ENCODE measurements at regions not wholly inside any gene's neighbourhood (a gene's known extent, or its start where the extent isn't known, plus 50 kb on each side); places are given as distances from the start of the nearest gene placed in this dataset.

DNA sequence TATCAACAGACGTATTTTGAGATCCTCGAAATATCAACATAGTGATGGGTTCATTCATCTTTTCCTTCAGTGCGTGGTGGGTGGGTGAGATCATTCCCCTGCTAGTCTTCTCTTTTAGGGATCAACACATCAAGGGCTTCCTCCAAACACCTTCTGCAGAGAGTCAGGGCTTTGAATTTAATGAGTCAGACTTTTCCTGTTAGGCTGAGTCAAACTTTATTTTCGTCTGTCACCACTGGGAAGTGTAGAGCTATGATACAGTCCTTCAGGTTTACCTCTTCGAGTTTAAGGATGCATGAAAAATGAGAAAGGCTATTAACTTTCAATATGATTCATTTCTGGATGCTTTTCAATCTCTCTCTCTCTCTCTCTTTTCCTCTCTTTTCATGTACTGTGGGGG, 189.1 kb downstream of the BMP2 start:
- Histone ChIP-seq H3K9me3 (ENCODE audit: control insufficient read depth in 1 of 2, low read length in 2 of 2) (peaks cover 0 to 4% of the 10 kb centered on the region in 2 donors), H3K27me3 (ENCODE audit: low read depth, low read length) (no peaks in the 10 kb centered on the region), H3K4me3 (ENCODE audit: low read depth in 1 of 2, low read length in 2 of 2) (no peak overlapping the region), H3K4me1 (ENCODE audit: control insufficient read depth in 1 of 2, insufficient read depth in 2 of 2, low read length in 2 of 2) (no peaks in the 10 kb centered on the region), H3K36me3 (ENCODE audit: control insufficient read depth in 1 of 2, insufficient read depth in 2 of 2, low read length in 2 of 2) (no peaks in the 10 kb centered on the region), H3K27ac (ENCODE audit: low read length) (no peak overlapping the region)

DNA sequence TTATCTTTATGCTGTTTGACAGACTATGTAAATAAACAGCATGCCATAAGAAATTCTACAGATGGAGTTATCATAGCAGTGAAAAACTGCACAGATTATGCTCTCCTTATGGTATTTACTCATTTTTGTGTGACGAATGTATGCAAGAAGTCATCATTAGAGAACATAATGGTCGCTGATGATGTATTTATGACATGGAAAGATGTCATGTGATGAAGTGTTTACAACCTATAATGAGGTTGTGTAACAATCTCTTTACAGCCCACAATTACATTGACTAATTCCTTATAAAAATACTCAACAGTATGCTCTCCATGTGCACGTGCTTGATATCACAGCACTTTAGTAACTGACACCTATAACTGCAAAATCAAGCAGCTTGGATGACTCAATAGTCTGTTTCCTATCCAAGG, 192.4 kb downstream of the BMP2 start:
- H3K4me3 ChIP-seq (ENCODE audit: low read depth in 1 of 2, low read length in 2 of 2) = no peak overlapping the region
- no peaks in the 10 kb centered on the region for H3K27me3 ChIP-seq (ENCODE audit: low read depth, low read length)
- H3K36me3 ChIP-seq (ENCODE audit: control insufficient read depth in 1 of 2, insufficient read depth in 2 of 2, low read length in 2 of 2) = no peaks in the 10 kb centered on the region
- H3K4me1 ChIP-seq (ENCODE audit: control insufficient read depth in 1 of 2, insufficient read depth in 2 of 2, low read length in 2 of 2) = no peaks in the 10 kb centered on the region
- H3K27ac ChIP-seq (ENCODE audit: low read length) = no peak overlapping the region
- no peaks in the 10 kb centered on the region for H3K9me3 ChIP-seq (ENCODE audit: control insufficient read depth in 1 of 2, low read length in 2 of 2)

DNA sequence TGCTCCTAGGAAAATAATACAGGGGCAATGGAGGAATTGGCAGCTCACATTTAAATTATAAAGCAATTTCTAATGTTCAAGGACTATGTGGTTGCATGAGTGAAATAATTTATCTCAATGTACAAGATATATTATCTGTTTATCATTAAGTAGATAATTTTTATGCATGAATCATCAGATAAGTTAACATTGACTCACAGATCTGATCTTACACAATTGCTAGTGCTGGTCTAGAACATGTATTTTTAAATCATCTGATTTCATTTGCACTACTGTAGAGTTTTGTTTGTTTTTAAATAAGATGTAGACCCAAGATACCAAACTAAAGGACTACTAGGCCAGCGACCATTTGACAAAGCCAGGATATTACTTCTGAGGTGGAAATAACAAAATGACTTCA, 199.2 kb downstream of the BMP2 start:
- Histone ChIP-seq H3K27ac (ENCODE audit: low read length) (no peak overlapping the region), H3K27me3 (ENCODE audit: low read depth, low read length) (no peaks in the 10 kb centered on the region), H3K36me3 (ENCODE audit: control insufficient read depth in 1 of 2, insufficient read depth in 2 of 2, low read length in 2 of 2) (no peaks in the 10 kb centered on the region), H3K4me3 (ENCODE audit: low read depth in 1 of 2, low read length in 2 of 2) (no peak overlapping the region), H3K9me3 (ENCODE audit: control insufficient read depth in 1 of 2, low read length in 2 of 2) (no peaks in the 10 kb centered on the region), H3K4me1 (ENCODE audit: control insufficient read depth in 1 of 2, insufficient read depth in 2 of 2, low read length in 2 of 2) (no peaks in the 10 kb centered on the region)

DNA sequence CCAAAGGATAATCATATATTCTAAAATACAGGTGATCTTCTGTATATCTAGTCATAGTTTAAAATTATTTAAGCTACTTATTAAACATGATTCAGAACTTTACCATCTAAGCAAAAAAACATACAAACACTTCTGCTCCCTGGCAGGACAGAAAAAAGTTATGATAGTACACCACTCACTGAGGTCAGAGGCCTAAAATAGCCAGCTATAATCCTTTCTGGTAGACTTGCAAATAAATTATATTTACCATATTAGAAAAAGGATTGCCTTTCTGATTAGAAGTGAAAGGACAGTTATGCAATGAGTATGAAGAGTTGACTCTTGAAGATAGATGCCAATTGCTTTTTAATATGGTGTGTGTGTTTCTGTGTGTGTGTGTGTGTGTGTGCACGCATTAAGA, 207.4 kb downstream of the BMP2 start:
- Histone ChIP-seq H3K4me1 (ENCODE audit: control insufficient read depth in 1 of 2, insufficient read depth in 2 of 2, low read length in 2 of 2) (peaks cover 0 to 10% of the 10 kb centered on the region in 2 donors), H3K27me3 (ENCODE audit: low read depth, low read length) (no peaks in the 10 kb centered on the region), H3K36me3 (ENCODE audit: control insufficient read depth in 1 of 2, insufficient read depth in 2 of 2, low read length in 2 of 2) (no peaks in the 10 kb centered on the region), H3K4me3 (ENCODE audit: low read depth in 1 of 2, low read length in 2 of 2) (no peak overlapping the region), H3K9me3 (ENCODE audit: control insufficient read depth in 1 of 2, low read length in 2 of 2) (no peaks in the 10 kb centered on the region), H3K27ac (ENCODE audit: low read length) (no peak overlapping the region)

DNA sequence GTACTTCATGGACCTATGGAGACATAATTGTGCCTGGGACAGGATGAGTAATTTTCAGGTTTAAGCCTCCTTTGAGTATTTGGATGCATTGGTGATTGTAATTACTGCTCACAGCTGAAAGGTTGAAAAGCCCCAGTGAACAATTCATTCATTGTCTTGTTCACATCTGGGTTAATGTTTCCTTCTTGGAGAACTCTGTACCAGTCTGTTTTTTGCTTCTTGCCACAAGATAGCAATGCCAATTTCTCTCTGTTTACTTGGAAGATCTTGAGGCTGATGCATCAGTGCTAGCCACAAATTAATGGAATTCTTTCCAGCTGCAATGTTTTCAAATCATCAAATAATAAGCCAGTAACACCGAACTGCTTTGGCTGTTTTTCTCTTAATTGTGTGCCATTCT, 207.8 kb downstream of the BMP2 start:
- Histone ChIP-seq H3K9me3 (ENCODE audit: control insufficient read depth in 1 of 2, low read length in 2 of 2) (no peaks in the 10 kb centered on the region), H3K27me3 (ENCODE audit: low read depth, low read length) (no peaks in the 10 kb centered on the region), H3K36me3 (ENCODE audit: control insufficient read depth in 1 of 2, insufficient read depth in 2 of 2, low read length in 2 of 2) (no peaks in the 10 kb centered on the region), H3K4me3 (ENCODE audit: low read depth in 1 of 2, low read length in 2 of 2) (no peak overlapping the region), H3K4me1 (ENCODE audit: control insufficient read depth in 1 of 2, insufficient read depth in 2 of 2, low read length in 2 of 2) (peaks cover 0 to 10% of the 10 kb centered on the region in 2 donors), H3K27ac (ENCODE audit: low read length) (no peak overlapping the region)

DNA sequence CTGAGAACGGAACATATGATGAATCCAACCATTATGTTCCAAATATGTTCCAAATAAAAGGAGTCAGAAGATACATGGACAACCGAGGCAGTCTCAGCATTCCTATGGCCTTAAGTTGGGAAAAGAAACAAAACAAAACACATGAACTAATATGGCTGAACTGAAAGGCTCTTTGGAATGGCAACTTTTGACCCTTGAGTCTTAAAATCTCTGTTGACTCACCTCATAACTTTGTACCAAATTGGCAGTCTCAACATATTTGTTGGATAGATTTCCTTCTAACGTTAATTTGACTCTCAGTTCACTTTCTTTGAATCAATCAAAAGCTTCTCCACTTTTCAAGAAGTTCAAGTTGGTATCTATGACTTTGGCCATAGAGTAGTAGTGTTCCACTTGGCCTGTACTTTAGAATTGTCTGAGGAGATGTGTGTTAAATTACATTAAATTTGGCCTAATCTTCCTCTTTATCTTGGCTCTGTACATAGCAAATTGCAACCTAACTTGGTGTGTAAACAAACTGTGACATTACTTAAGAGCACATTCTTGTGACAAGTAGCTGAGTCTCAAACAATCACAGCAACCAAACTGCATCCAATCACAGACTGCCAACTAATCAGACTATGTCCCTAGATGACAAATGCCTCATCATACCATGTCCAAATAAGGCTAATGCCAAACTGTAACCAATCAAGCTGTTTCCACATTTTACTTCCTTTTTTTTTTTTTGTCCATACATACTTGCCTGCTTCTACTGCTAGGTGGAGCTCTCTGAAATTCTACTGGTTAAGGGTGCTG, 208.8 kb downstream of the BMP2 start:
- H3K4me1 ChIP-seq (ENCODE audit: control insufficient read depth in 1 of 2, insufficient read depth in 2 of 2, low read length in 2 of 2) = peaks cover 0 to 10% of the 10 kb centered on the region in 2 donors
- no peaks in the 10 kb centered on the region for H3K36me3 ChIP-seq (ENCODE audit: control insufficient read depth in 1 of 2, insufficient read depth in 2 of 2, low read length in 2 of 2)
- H3K4me3 ChIP-seq (ENCODE audit: low read depth in 1 of 2, low read length in 2 of 2) = no peak overlapping the region
- H3K27me3 ChIP-seq (ENCODE audit: low read depth, low read length) = no peaks in the 10 kb centered on the region
- no peak overlapping the region for H3K27ac ChIP-seq (ENCODE audit: low read length)
- no peaks in the 10 kb centered on the region for H3K9me3 ChIP-seq (ENCODE audit: control insufficient read depth in 1 of 2, low read length in 2 of 2)

DNA sequence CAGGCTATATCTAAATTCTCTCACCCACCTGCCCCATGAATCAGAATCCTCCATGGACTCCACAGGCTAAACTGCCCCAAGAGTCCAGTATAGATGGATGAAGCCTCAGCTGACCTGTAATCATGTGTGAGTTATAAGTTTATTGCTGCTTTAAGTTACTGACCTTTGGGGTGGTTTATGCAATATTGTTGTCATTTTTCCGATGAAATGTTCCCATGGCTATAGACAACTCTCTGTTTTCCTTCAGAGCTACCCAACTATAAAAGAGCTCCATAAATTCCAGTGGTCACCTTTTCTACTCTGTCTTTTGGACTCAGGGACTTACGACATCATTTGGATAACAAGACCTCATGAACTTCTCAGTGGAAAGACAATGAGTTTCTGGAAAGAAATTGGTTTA, 212.1 kb downstream of the BMP2 start:
- Histone ChIP-seq H3K27ac (ENCODE audit: low read length) (no peak overlapping the region), H3K9me3 (ENCODE audit: control insufficient read depth in 1 of 2, low read length in 2 of 2) (no peaks in the 10 kb centered on the region), H3K4me1 (ENCODE audit: control insufficient read depth in 1 of 2, insufficient read depth in 2 of 2, low read length in 2 of 2) (peaks cover 0 to 10% of the 10 kb centered on the region in 2 donors), H3K27me3 (ENCODE audit: low read depth, low read length) (no peaks in the 10 kb centered on the region), H3K4me3 (ENCODE audit: low read depth in 1 of 2, low read length in 2 of 2) (no peak overlapping the region), H3K36me3 (ENCODE audit: control insufficient read depth in 1 of 2, insufficient read depth in 2 of 2, low read length in 2 of 2) (no peaks in the 10 kb centered on the region)

DNA sequence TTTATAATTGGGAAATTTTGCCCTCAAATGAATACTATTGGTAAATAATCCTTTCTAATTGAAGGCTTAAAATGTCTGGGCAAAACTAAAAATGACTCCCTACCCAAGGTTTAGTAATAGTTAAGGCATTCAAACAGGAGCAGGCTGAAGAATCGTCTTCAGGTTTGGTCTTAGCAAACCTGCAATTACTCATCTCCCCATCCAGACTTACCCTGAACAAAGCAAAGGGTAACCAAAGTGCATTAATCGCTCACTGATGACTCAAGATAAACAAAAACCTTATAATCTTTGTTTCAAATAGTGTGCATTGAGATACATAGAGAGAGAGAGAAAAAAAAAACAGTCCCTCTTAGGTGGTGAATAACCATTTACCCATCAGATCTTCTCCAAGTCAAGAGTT, 225.5 kb downstream of the BMP2 start:
- no peak overlapping the region for H3K4me3 ChIP-seq (ENCODE audit: low read depth in 1 of 2, low read length in 2 of 2)
- H3K36me3 ChIP-seq (ENCODE audit: control insufficient read depth in 1 of 2, insufficient read depth in 2 of 2, low read length in 2 of 2) = no peaks in the 10 kb centered on the region
- H3K27me3 ChIP-seq (ENCODE audit: low read depth, low read length) = no peaks in the 10 kb centered on the region
- peaks cover 0 to 4% of the 10 kb centered on the region in 2 donors for H3K4me1 ChIP-seq (ENCODE audit: control insufficient read depth in 1 of 2, insufficient read depth in 2 of 2, low read length in 2 of 2)
- no peaks in the 10 kb centered on the region for H3K9me3 ChIP-seq (ENCODE audit: control insufficient read depth in 1 of 2, low read length in 2 of 2)
- H3K27ac ChIP-seq (ENCODE audit: low read length) = no peak overlapping the region

DNA sequence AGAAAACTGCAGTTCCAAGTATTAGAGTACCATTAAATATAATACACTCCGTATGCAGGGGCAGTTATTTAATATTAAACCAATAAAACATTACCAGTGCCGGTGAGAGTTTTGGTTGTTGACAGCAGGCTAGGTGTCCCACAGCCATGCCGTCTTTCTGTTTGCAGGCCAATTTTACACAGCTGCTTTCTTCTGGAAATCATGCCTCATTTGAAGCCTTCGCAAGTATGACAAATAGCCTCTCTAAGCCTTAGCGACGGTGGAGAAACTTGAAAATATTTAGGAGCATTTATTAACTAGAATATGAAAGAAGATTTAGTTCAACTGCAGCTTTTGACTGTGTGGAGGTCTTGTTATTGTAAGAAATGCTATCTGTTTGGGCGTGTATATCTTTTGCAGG, 226.0 kb downstream of the BMP2 start:
- Histone ChIP-seq H3K36me3 (ENCODE audit: control insufficient read depth in 1 of 2, insufficient read depth in 2 of 2, low read length in 2 of 2) (no peaks in the 10 kb centered on the region), H3K4me3 (ENCODE audit: low read depth in 1 of 2, low read length in 2 of 2) (no peak overlapping the region), H3K4me1 (ENCODE audit: control insufficient read depth in 1 of 2, insufficient read depth in 2 of 2, low read length in 2 of 2) (peaks cover 0 to 4% of the 10 kb centered on the region in 2 donors), H3K27me3 (ENCODE audit: low read depth, low read length) (no peaks in the 10 kb centered on the region), H3K9me3 (ENCODE audit: control insufficient read depth in 1 of 2, low read length in 2 of 2) (no peaks in the 10 kb centered on the region), H3K27ac (ENCODE audit: low read length) (no peak overlapping the region)

DNA sequence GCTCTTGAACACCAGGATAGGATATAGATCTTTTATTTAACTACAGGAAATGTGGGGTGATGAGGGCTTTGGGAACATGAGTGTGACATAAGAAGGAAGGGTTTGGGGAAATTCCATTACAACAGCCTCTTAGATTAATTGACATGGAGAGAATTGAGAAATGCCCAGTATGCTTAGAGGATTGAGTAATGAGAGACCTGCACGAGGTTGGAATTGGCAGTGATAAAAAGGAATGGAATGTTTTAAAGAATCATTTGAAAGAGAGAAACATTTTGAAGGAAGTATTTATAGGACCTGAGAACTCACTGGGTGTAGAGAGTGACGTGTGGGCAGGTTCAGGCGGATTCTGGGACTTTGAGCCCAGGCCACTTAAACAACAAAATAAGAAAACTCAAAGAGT, 227.0 kb downstream of the BMP2 start:
- H3K9me3 ChIP-seq (ENCODE audit: control insufficient read depth in 1 of 2, low read length in 2 of 2) = no peaks in the 10 kb centered on the region
- no peak overlapping the region for H3K27ac ChIP-seq (ENCODE audit: low read length)
- H3K36me3 ChIP-seq (ENCODE audit: control insufficient read depth in 1 of 2, insufficient read depth in 2 of 2, low read length in 2 of 2) = no peaks in the 10 kb centered on the region
- peaks cover 0 to 4% of the 10 kb centered on the region in 2 donors for H3K4me1 ChIP-seq (ENCODE audit: control insufficient read depth in 1 of 2, insufficient read depth in 2 of 2, low read length in 2 of 2)
- no peaks in the 10 kb centered on the region for H3K27me3 ChIP-seq (ENCODE audit: low read depth, low read length)
- H3K4me3 ChIP-seq (ENCODE audit: low read depth in 1 of 2, low read length in 2 of 2) = no peak overlapping the region

DNA sequence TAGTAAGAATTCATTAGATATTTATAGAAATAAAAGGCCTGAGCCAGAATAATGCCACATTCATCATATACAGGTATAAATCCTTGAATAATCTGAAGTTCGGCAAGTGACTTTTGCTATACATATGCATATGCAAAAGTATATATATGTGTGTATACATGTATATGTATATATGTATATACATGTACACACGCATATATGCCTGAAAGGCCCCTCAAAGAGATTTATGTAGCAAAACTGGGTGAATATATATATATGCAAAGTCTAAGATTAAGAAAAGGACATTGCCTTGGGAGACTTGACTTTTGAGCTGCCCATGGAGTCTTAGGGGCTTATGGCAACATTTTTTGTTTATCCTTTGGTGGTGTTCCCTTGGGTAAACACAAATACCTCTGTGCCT, 231.4 kb downstream of the BMP2 start:
- H3K4me1 ChIP-seq (ENCODE audit: control insufficient read depth in 1 of 2, insufficient read depth in 2 of 2, low read length in 2 of 2) = no peaks in the 10 kb centered on the region
- H3K4me3 ChIP-seq (ENCODE audit: low read depth in 1 of 2, low read length in 2 of 2) = no peak overlapping the region
- H3K36me3 ChIP-seq (ENCODE audit: control insufficient read depth in 1 of 2, insufficient read depth in 2 of 2, low read length in 2 of 2) = no peaks in the 10 kb centered on the region
- H3K27ac ChIP-seq (ENCODE audit: low read length) = no peak overlapping the region
- H3K9me3 ChIP-seq (ENCODE audit: control insufficient read depth in 1 of 2, low read length in 2 of 2) = no peaks in the 10 kb centered on the region
- no peaks in the 10 kb centered on the region for H3K27me3 ChIP-seq (ENCODE audit: low read depth, low read length)

DNA sequence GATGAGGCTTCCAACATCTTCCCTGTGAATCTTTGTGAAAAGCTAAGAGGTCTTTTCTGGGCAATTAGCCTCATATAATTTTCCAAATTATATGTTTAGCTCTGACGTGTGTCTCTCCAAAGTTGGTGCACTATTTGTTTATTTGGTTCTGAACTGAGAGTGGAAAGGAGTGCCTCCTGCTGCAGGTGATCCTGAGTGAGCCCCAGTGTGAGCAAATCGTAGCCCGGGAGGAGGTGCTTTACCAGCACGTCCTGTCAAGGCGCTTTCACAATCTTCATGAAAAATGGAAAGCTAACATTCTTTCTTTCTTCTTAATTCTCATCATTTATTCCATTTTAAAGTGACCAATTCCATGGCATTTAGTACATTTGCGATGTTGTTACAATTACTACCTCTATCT, 231.9 kb downstream of the BMP2 start:
- Histone ChIP-seq H3K27me3 (ENCODE audit: low read depth, low read length) (no peaks in the 10 kb centered on the region), H3K9me3 (ENCODE audit: control insufficient read depth in 1 of 2, low read length in 2 of 2) (no peaks in the 10 kb centered on the region), H3K36me3 (ENCODE audit: control insufficient read depth in 1 of 2, insufficient read depth in 2 of 2, low read length in 2 of 2) (no peaks in the 10 kb centered on the region), H3K4me3 (ENCODE audit: low read depth in 1 of 2, low read length in 2 of 2) (no peak overlapping the region), H3K4me1 (ENCODE audit: control insufficient read depth in 1 of 2, insufficient read depth in 2 of 2, low read length in 2 of 2) (no peaks in the 10 kb centered on the region), H3K27ac (ENCODE audit: low read length) (no peak overlapping the region)
